Left lung (tissue), 4 donors: ENCODE measurements at regions not wholly inside any gene's neighbourhood (a gene's known extent, or its start where the extent isn't known, plus 50 kb on each side); places are given as distances from the start of the nearest gene placed in this dataset.

Experiments
- ATAC-seq: fragments of 200-7000 bp; cut with Tn5 transposase; one replicate; pipeline ENCODE4 v1.9.1; 2020; ENCODE audit warnings: moderate library complexity
- DNase-seq, 4 donors: peaks; one replicate each; pipeline ENCODE4 v3.0.0-alpha.2; 2013 to 2020
- H3K27ac ChIP-seq, 2 donors: fragments of 200-600 bp; sonication (generic) in 1 of 2; one replicate each; pipeline versions ENCODE4 v1.5.0 to v1.8.0; 2020 to 2021
- H3K27me3 ChIP-seq, 2 donors: fragments of 200-600 bp; sonication (generic) in 1 of 2; one replicate each; pipeline versions ENCODE4 v1.5.0 to v1.8.0; 2020 to 2021
- H3K36me3 ChIP-seq, 2 donors: fragments of 200-600 bp; sonication (generic) in 1 of 2; one replicate each; pipeline versions ENCODE4 v1.5.0 to v1.8.0; 2020 to 2021
- H3K4me1 ChIP-seq, 2 donors: fragments of 200-600 bp; one replicate each; pipeline ENCODE4 v1.8.0; 2021
- H3K4me3 ChIP-seq, 2 donors: fragments of 200-600 bp; sonication (generic) in 1 of 2; one replicate each; pipeline versions ENCODE4 v1.5.0 to v1.8.0; 2020 to 2021; ENCODE audit warnings: mild to moderate bottlenecking in 1 of 2
- H3K9me3 ChIP-seq, 2 donors: fragments of 200-600 bp; sonication (generic) in 1 of 2; one replicate each; pipeline versions ENCODE4 v1.5.0 to v1.8.0; 2020 to 2021
- CTCF ChIP-seq, 2 donors: fragments of 200-600 bp; sonication (generic) in 1 of 2; IDR thresholded peaks; one replicate each; pipeline versions ENCODE4 v1.5.0 to v1.8.0; 2021; ENCODE audit warnings: antibody characterized with exemption in 2 of 2
- intact Hi-C, 2 donors: fragments of 100-400 bp; cut with DNase I; formaldehyde crosslinking; loops; one replicate each; pipeline versions ENCODE4 v1.11.2 to v1.14.2; 2022
- donor health status: DM: no; HTN: yes; CAD: no.
- donor health status: DM: no; HTN: no; CAD: no.

- intact Hi-C loops: no loop called here
- H3K4me1 ChIP-seq: no peaks in the 10 kb centered on the region
- H3K36me3 ChIP-seq: no peaks in the 10 kb centered on the region
- no peak for ATAC-seq
- no peaks in the 10 kb centered on the region for H3K27me3 ChIP-seq
- no peak overlapping the region for H3K27ac ChIP-seq
- H3K9me3 ChIP-seq: peaks cover 0 to 1% of the 10 kb centered on the region in 2 donors
- H3K4me3 ChIP-seq: no peak overlapping the region
- DNase-seq: peak in 1 of 4 donors; percentile 18
- no peak for TF ChIP-seq CTCF (IDR thresholded peaks at IDR 0.05)
Measured at GRCh38 chr14:46259536-46259935, 392.0 kb downstream of the RPL10L start.

GRCh38 chr14:46256381-46256780 is 395.2 kb downstream of the RPL10L start:
- TF ChIP-seq CTCF (IDR thresholded peaks at IDR 0.05): no peak
- Histone ChIP-seq H3K9me3 (peaks cover 0 to 4% of the 10 kb centered on the region in 2 donors), H3K27ac (no peak overlapping the region), H3K27me3 (no peaks in the 10 kb centered on the region), H3K4me3 (no peak overlapping the region), H3K4me1 (no peaks in the 10 kb centered on the region), H3K36me3 (no peaks in the 10 kb centered on the region)
- intact Hi-C loops: no loop called here
- ATAC-seq (no peak), DNase-seq (no peak)

GRCh38 chr14:46250113-46250703 is 401.4 kb downstream of the RPL10L start:
- intact Hi-C loops: no loop called here
- peak in 1 of 2 donors; percentile 53 for TF ChIP-seq CTCF (IDR thresholded peaks at IDR 0.05)
- no peaks in the 10 kb centered on the region for H3K27me3 ChIP-seq
- ATAC-seq (peak; percentile 38), DNase-seq (peak in 2 of 4 donors; percentile 6 to 32)
- peaks cover 0 to 4% of the 10 kb centered on the region in 2 donors for H3K9me3 ChIP-seq
- H3K4me1 ChIP-seq: no peaks in the 10 kb centered on the region
- no peak overlapping the region for H3K4me3 ChIP-seq
- H3K27ac ChIP-seq: no peak overlapping the region
- no peaks in the 10 kb centered on the region for H3K36me3 ChIP-seq

- ATAC-seq (no peak), DNase-seq (no peak)
- no peak overlapping the region for H3K4me3 ChIP-seq
- intact Hi-C loops: no loop called here
- no peak for TF ChIP-seq CTCF (IDR thresholded peaks at IDR 0.05)
- H3K4me1 ChIP-seq: no peaks in the 10 kb centered on the region
- no peaks in the 10 kb centered on the region for H3K9me3 ChIP-seq
- no peak overlapping the region for H3K27ac ChIP-seq
- H3K27me3 ChIP-seq: no peaks in the 10 kb centered on the region
- no peaks in the 10 kb centered on the region for H3K36me3 ChIP-seq
Measured at GRCh38 chr14:46248001-46248630, 403.5 kb downstream of the RPL10L start.

GRCh38 chr14:46245276-46245675 is 406.3 kb downstream of the RPL10L start:
- Histone ChIP-seq H3K9me3 (no peaks in the 10 kb centered on the region), H3K36me3 (no peaks in the 10 kb centered on the region), H3K27me3 (no peaks in the 10 kb centered on the region), H3K4me3 (no peak overlapping the region), H3K4me1 (no peaks in the 10 kb centered on the region), H3K27ac (no peak overlapping the region)
- intact Hi-C loops: no loop called here
- no peak for TF ChIP-seq CTCF (IDR thresholded peaks at IDR 0.05)
- DNase-seq: no peak
- no peak for ATAC-seq
